ENCODE measurements at regions not wholly inside any gene's neighbourhood (a gene's known extent, or its start where the extent isn't known, plus 50 kb on each side); places are given as distances from the start of the nearest gene placed in this dataset.

- no peaks in the 10 kb centered on the region for H3K4me1 Mint-ChIP-seq (ENCODE audit: unreplicated experiment)
- TF ChIP-seq CTCF (IDR thresholded peaks at IDR 0.05; ENCODE audit: unreplicated experiment) = no peak
- no peak for DNase-seq (ENCODE audit: low spot score)
- no peaks in the 10 kb centered on the region for H3K27me3 Mint-ChIP-seq (ENCODE audit: unreplicated experiment)
- no peak overlapping the region for H3K27ac Mint-ChIP-seq (ENCODE audit: unreplicated experiment)
- H3K4me3 Mint-ChIP-seq (ENCODE audit: unreplicated experiment) = no peak overlapping the region
- no peaks in the 10 kb centered on the region for H3K9me3 Mint-ChIP-seq (ENCODE audit: unreplicated experiment)
- no peaks in the 10 kb centered on the region for H3K36me3 Mint-ChIP-seq (ENCODE audit: low read depth, unreplicated experiment)
These were observed 297.9 kb upstream of the G2E3 start for GRCh38 chr14:30260833-30261607.

GRCh38 chr14:30264161-30264560, 294.8 kb upstream of the G2E3 start:
- H3K36me3 Mint-ChIP-seq (ENCODE audit: low read depth, unreplicated experiment) = no peaks in the 10 kb centered on the region
- no peaks in the 10 kb centered on the region for H3K27me3 Mint-ChIP-seq (ENCODE audit: unreplicated experiment)
- no peak for TF ChIP-seq CTCF (IDR thresholded peaks at IDR 0.05; ENCODE audit: unreplicated experiment)
- H3K27ac Mint-ChIP-seq (ENCODE audit: unreplicated experiment) = no peak overlapping the region
- no peak for DNase-seq (ENCODE audit: low spot score)
- H3K9me3 Mint-ChIP-seq (ENCODE audit: unreplicated experiment) = no peaks in the 10 kb centered on the region
- H3K4me1 Mint-ChIP-seq (ENCODE audit: unreplicated experiment) = no peaks in the 10 kb centered on the region
- H3K4me3 Mint-ChIP-seq (ENCODE audit: unreplicated experiment) = no peak overlapping the region

- no peaks in the 10 kb centered on the region for H3K27me3 Mint-ChIP-seq (ENCODE audit: unreplicated experiment)
- H3K9me3 Mint-ChIP-seq (ENCODE audit: unreplicated experiment) = no peaks in the 10 kb centered on the region
- H3K36me3 Mint-ChIP-seq (ENCODE audit: low read depth, unreplicated experiment) = no peaks in the 10 kb centered on the region
- DNase-seq (ENCODE audit: low spot score) = no peak
- H3K4me1 Mint-ChIP-seq (ENCODE audit: unreplicated experiment) = no peaks in the 10 kb centered on the region
- H3K4me3 Mint-ChIP-seq (ENCODE audit: unreplicated experiment) = no peak overlapping the region
- TF ChIP-seq CTCF (IDR thresholded peaks at IDR 0.05; ENCODE audit: unreplicated experiment) = no peak
- no peak overlapping the region for H3K27ac Mint-ChIP-seq (ENCODE audit: unreplicated experiment)
These were observed 292.7 kb upstream of the G2E3 start for GRCh38 chr14:30266290-30266689.

GRCh38 chr14:30267141-30267540, 291.8 kb upstream of the G2E3 start:
- no peaks in the 10 kb centered on the region for H3K9me3 Mint-ChIP-seq (ENCODE audit: unreplicated experiment)
- no peak for DNase-seq (ENCODE audit: low spot score)
- no peaks in the 10 kb centered on the region for H3K4me1 Mint-ChIP-seq (ENCODE audit: unreplicated experiment)

More at GRCh38 chr14:30267141-30267540, 291.8 kb upstream of the G2E3 start:
- H3K4me3 Mint-ChIP-seq (ENCODE audit: unreplicated experiment) = no peak overlapping the region
- TF ChIP-seq CTCF (IDR thresholded peaks at IDR 0.05; ENCODE audit: unreplicated experiment) = no peak
- H3K27me3 Mint-ChIP-seq (ENCODE audit: unreplicated experiment) = no peaks in the 10 kb centered on the region
- H3K36me3 Mint-ChIP-seq (ENCODE audit: low read depth, unreplicated experiment) = no peaks in the 10 kb centered on the region
- H3K27ac Mint-ChIP-seq (ENCODE audit: unreplicated experiment) = no peak overlapping the region
